ENCODE measurements at regions not wholly inside any gene's neighbourhood (a gene's known extent, or its start where the extent isn't known, plus 50 kb on each side); places are given as distances from the start of the nearest gene placed in this dataset.

DNA sequence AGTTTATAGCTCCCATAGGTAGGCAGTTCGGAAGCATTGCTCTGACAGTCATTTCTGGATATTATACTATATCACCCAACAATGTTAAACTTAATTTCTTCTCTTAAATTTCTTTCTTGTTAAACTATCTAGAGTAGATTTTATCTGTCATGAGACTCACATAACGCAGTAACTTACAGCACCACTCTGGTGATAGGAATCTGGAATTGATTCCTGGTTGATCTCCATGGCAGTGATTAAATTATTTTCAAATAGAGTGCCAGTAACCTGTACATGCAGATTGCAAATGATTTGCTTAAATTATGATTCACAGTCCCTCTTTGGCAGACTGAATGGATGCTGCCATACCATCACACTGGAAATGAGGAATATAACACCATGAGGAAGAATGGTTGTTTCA, 722.1 kb downstream of the DACH1 start:
- H3K4me3 ChIP-seq = no peak overlapping the region
- TF ChIP-seq, protein P1, sequence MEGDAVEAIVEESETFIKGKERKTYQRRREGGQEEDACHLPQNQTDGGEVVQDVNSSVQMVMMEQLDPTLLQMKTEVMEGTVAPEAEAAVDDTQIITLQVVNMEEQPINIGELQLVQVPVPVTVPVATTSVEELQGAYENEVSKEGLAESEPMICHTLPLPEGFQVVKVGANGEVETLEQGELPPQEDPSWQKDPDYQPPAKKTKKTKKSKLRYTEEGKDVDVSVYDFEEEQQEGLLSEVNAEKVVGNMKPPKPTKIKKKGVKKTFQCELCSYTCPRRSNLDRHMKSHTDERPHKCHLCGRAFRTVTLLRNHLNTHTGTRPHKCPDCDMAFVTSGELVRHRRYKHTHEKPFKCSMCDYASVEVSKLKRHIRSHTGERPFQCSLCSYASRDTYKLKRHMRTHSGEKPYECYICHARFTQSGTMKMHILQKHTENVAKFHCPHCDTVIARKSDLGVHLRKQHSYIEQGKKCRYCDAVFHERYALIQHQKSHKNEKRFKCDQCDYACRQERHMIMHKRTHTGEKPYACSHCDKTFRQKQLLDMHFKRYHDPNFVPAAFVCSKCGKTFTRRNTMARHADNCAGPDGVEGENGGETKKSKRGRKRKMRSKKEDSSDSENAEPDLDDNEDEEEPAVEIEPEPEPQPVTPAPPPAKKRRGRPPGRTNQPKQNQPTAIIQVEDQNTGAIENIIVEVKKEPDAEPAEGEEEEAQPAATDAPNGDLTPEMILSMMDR (IDR thresholded peaks at IDR 0.05; ENCODE audit: borderline replicate concordance) = no peak
- no peak overlapping the region for H3K27ac ChIP-seq (replicated peaks)
- intact Hi-C loops (cut with micrococcal nuclease) = no loop called here
- H3K36me3 ChIP-seq = no peaks in the 10 kb centered on the region
- DNase-seq = no peak
- no peaks in the 10 kb centered on the region for H3K4me1 ChIP-seq
- H3K27me3 ChIP-seq (ENCODE audit: low read depth) = no peaks in the 10 kb centered on the region
- H3K9me3 ChIP-seq (replicated peaks) = no peaks in the 10 kb centered on the region

DNA sequence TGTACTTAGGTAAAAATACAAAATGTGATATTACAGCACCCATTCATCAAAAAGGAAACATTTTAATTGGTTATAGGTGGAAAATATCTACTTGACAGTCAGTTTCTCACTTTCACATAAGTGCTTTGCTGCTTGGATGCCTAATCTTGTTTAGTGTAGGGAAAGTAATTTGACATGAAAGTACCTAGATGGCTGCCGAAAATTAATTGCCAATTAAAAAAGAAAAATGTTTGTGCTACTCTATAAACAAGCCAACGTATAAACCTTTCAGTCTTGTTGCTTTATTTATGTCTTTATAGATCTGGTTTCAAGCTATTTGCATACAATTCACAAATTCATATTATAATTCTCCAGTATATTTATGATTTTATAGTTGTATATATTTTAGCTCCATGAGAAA, 729.9 kb downstream of the DACH1 start:
- Histone ChIP-seq H3K4me1 (no peaks in the 10 kb centered on the region), H3K27ac (replicated peaks) (no peak overlapping the region), H3K27me3 (ENCODE audit: low read depth) (no peaks in the 10 kb centered on the region), H3K9me3 (replicated peaks) (no peaks in the 10 kb centered on the region), H3K4me3 (no peak overlapping the region), H3K36me3 (no peaks in the 10 kb centered on the region)
- TF ChIP-seq, protein P1 (IDR thresholded peaks at IDR 0.05; ENCODE audit: borderline replicate concordance) = no peak
- intact Hi-C loops (cut with micrococcal nuclease) = no loop called here
- no peak for DNase-seq

GRCh38 chr13:71124230-71124629, 742.8 kb downstream of the DACH1 start:
- H3K27ac ChIP-seq (replicated peaks) = no peak overlapping the region
- TF ChIP-seq, protein P1 (IDR thresholded peaks at IDR 0.05; ENCODE audit: borderline replicate concordance) = no peak
- H3K4me1 ChIP-seq = no peaks in the 10 kb centered on the region
- H3K4me3 ChIP-seq = no peak overlapping the region
- DNase-seq = no peak
- intact Hi-C loops (cut with micrococcal nuclease) = no loop called here
- no peaks in the 10 kb centered on the region for H3K36me3 ChIP-seq
- H3K27me3 ChIP-seq (ENCODE audit: low read depth) = no peaks in the 10 kb centered on the region
- H3K9me3 ChIP-seq (replicated peaks) = peaks cover 11% of the 10 kb centered on the region

DNA sequence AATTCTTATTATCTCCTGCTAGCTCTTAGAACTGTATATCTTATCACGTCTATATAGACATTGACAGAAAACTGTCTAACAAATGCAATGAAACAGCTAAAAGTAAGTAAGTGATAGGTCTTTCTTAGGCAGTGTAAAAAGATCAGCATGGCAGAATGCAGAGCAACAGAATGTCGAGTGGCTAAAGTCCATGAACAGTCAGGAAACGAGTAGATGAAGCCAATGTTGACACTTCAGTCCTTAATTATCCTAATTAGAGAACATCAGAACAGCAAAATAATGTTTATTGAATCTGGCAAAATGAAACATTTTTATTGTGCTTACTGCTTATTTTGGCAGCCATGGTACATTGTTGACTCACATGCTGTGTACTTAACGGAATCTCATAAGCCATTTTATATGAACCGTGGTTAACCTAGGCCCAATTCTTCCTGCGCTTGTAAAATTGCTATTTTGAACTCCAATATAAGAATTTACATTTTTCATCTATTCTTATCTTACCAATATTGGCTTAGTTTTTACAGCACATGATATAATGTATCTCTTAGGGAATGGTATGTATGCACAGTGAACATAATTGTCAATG, 748.1 kb downstream of the DACH1 start:
- DNase-seq = no peak
- Histone ChIP-seq H3K9me3 (replicated peaks) (no peaks in the 10 kb centered on the region), H3K27ac (replicated peaks) (no peak overlapping the region), H3K27me3 (ENCODE audit: low read depth) (no peaks in the 10 kb centered on the region), H3K4me3 (no peak overlapping the region), H3K4me1 (no peaks in the 10 kb centered on the region), H3K36me3 (no peaks in the 10 kb centered on the region)
- TF ChIP-seq, protein P1 (IDR thresholded peaks at IDR 0.05; ENCODE audit: borderline replicate concordance) = no peak
- intact Hi-C loops (cut with micrococcal nuclease) = no loop called here

DNA sequence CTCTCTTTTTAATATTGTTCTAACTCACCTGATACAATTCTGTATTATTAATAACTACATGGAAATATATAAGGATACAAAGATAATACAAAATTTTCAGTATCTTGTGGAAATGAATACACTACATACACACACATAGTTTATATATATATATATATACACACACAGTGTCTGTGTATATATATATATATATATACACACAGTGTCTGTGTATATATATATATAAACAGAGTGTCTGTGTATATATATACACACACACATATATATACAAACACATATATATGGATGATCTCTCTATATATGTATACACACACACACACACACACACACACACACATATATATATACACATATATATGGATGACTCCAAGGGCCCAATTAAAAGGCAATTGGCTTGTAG, 749.1 kb downstream of the DACH1 start:
- Histone ChIP-seq H3K4me1 (no peaks in the 10 kb centered on the region), H3K27ac (replicated peaks) (no peak overlapping the region), H3K36me3 (no peaks in the 10 kb centered on the region), H3K27me3 (ENCODE audit: low read depth) (no peaks in the 10 kb centered on the region), H3K9me3 (replicated peaks) (no peaks in the 10 kb centered on the region), H3K4me3 (no peak overlapping the region)
- no peak for DNase-seq
- intact Hi-C loops (cut with micrococcal nuclease) = no loop called here
- TF ChIP-seq, protein P1 (IDR thresholded peaks at IDR 0.05; ENCODE audit: borderline replicate concordance) = no peak

All from left ventricle myocardium inferior (tissue), 1 donor.